WERI-Rb-1 (cell line): ENCODE measurements at regions not wholly inside any gene's neighbourhood (a gene's known extent, or its start where the extent isn't known, plus 50 kb on each side); places are given as distances from the start of the nearest gene placed in this dataset.

Source experiments
- DNase-seq: peaks from one replicate; pipeline ENCODE4 v3.0.0-alpha.2; 2020
- H3K27ac ChIP-seq: fragments of 250-450 bp; sonication (Bioruptor Pico); 2 replicates; pipeline ENCODE4 v1.5.1; 2020; ENCODE audit warnings: mild to moderate bottlenecking, moderate library complexity
- H3K27me3 ChIP-seq: fragments of 250-450 bp; sonication (Bioruptor Pico); 2 replicates; pipeline ENCODE4 v1.5.1; 2021; ENCODE audit warnings: mild to moderate bottlenecking, low read depth, moderate library complexity; ENCODE audit not compliant: insufficient read depth, severe bottlenecking
- H3K36me3 ChIP-seq: fragments of 250-450 bp; sonication (Bioruptor Pico); 2 replicates; pipeline ENCODE4 v1.5.1; 2020; ENCODE audit warnings: mild to moderate bottlenecking, moderate library complexity
- H3K4me3 ChIP-seq: 2 replicates; pipeline ENCODE4 v1.5.1; 2011; ENCODE audit warnings: low read depth, mild to moderate bottlenecking, control low read depth, low read length
- H3K9me3 ChIP-seq: fragments of 250-450 bp; sonication (Bioruptor Pico); 2 replicates; pipeline ENCODE4 v1.5.1; 2021; ENCODE audit warnings: mild to moderate bottlenecking, moderate library complexity; ENCODE audit not compliant: severe bottlenecking
- TF ChIP-seq, protein P1 (sequence below): IDR thresholded peaks from 2 replicates; pipeline ENCODE4 v1.5.1; 2011; ENCODE audit warnings: low read depth, mild to moderate bottlenecking, control low read depth, inconsistent platforms, low read length

DNA sequence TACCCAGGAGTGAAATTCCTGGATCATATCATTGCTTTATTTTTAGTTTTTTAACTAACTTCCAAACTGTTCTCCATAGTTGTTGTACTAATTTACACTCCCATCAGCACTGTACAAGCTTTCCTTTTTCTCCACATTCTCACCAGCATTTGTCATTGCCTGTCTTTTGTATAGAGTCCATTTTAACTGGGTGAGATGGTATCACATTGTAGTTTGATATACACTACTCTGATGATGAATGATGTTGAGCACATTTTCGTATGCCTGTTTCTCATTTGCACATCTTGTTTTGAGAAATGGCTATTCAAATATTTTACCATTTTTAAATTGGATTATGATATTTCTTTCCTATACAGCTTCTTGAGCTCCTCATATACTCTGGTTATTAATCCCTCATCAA lies 1586.6 kb downstream of the SI start:
- Histone ChIP-seq H3K27me3 (no peaks in the 10 kb centered on the region), H3K36me3 (no peaks in the 10 kb centered on the region), H3K27ac (no peak overlapping the region), H3K9me3 (no peaks in the 10 kb centered on the region), H3K4me3 (no peak overlapping the region)
- no peak for DNase-seq
- TF ChIP-seq, protein P1, sequence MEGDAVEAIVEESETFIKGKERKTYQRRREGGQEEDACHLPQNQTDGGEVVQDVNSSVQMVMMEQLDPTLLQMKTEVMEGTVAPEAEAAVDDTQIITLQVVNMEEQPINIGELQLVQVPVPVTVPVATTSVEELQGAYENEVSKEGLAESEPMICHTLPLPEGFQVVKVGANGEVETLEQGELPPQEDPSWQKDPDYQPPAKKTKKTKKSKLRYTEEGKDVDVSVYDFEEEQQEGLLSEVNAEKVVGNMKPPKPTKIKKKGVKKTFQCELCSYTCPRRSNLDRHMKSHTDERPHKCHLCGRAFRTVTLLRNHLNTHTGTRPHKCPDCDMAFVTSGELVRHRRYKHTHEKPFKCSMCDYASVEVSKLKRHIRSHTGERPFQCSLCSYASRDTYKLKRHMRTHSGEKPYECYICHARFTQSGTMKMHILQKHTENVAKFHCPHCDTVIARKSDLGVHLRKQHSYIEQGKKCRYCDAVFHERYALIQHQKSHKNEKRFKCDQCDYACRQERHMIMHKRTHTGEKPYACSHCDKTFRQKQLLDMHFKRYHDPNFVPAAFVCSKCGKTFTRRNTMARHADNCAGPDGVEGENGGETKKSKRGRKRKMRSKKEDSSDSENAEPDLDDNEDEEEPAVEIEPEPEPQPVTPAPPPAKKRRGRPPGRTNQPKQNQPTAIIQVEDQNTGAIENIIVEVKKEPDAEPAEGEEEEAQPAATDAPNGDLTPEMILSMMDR, result no peak

DNA sequence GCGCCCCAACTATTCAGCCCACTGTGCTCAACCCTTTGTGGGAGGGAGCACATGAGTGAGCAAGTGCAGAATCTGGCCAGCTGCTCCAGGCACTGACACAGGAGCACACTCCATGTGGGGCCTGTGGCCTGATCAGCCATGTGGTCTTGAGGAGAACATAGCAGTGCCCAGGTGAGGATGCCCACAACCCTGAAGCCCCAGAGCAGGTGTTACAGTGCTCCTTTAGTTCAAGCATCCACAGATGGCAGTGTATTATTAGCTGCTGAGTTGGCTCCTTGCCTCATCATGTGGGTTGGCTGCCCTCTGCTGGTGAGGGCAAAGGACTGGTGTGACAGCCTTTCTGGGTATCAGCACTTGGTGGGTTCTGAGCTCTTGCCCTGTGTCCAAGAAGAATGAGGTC lies 1588.2 kb downstream of the SI start:
- TF ChIP-seq, protein P1, result peak; percentile 86
- no peaks in the 10 kb centered on the region for H3K9me3 ChIP-seq
- H3K36me3 ChIP-seq, result no peaks in the 10 kb centered on the region
- H3K27ac ChIP-seq, result no peak overlapping the region
- H3K4me3 ChIP-seq, result no peak overlapping the region
- H3K27me3 ChIP-seq, result no peaks in the 10 kb centered on the region
- peak; percentile 80 for DNase-seq

DNA sequence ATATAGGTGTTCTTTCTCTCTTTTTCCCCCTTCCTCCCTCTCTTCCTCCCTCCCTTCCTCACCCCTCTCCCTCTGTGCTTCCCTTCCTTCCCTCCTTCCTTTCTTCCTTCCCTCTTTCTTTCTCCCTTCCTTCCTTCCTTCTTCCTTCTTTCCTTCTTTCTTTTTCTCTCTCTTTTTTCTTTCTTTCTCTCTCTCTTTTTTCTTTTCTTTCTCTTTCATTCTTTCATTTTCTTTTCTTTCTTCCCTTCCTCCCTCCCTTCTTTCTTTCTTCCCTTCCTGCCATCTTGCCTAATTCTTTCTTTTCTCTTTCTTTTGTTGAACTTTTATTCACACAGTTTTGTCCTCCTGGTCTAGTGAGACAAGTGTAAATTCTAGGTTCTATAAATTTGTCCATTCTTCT lies 1595.6 kb downstream of the SI start:
- DNase-seq, result no peak
- Histone ChIP-seq H3K9me3 (no peaks in the 10 kb centered on the region), H3K27me3 (no peaks in the 10 kb centered on the region), H3K4me3 (no peak overlapping the region), H3K36me3 (no peaks in the 10 kb centered on the region), H3K27ac (no peak overlapping the region)
- TF ChIP-seq, protein P1, result no peak

DNA sequence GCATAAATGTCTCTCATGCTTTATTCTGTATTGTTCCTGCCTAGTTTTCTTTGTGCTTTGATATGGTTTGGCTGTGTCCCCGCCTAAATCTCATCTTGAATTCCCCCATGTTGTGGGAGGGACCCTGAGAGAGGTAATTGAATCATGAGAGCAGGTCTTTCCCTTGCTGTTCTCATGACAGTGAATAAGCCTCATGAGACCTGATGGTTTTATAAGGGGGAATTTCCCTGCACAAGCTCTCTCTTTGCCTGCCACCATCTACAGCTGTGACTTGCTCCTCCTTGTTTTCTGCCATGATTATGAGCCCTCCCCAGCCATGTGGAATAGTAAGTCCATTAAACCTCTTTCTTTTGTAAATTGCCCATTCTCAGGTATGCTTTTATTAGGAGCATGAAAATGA lies 1596.6 kb downstream of the SI start:
- H3K4me3 ChIP-seq, result no peak overlapping the region
- H3K27ac ChIP-seq, result no peak overlapping the region
- no peak for DNase-seq
- no peaks in the 10 kb centered on the region for H3K36me3 ChIP-seq
- H3K27me3 ChIP-seq, result no peaks in the 10 kb centered on the region
- H3K9me3 ChIP-seq, result no peaks in the 10 kb centered on the region
- TF ChIP-seq, protein P1, result no peak

DNA sequence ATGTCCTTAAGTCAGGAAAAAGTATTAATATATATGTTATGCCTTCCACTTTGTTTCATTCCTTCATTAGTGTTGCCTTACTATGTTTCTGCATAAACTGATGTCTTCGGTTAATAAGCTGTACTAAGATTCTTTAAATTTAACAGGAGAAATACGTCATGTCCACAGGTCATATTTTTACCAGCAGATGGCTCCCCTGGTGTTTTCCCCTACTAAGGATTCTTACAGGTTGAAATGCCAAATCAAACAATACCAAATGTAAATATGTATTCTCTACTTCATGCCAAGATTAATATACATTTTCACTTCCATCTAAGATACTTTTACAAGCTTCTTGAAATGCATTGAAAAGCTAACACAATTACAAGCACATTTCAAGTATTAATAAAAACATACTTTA lies 1602.1 kb downstream of the SI start:
- TF ChIP-seq, protein P1, result no peak
- Histone ChIP-seq H3K9me3 (no peaks in the 10 kb centered on the region), H3K4me3 (no peak overlapping the region), H3K36me3 (no peaks in the 10 kb centered on the region), H3K27ac (no peak overlapping the region), H3K27me3 (no peaks in the 10 kb centered on the region)
- no peak for DNase-seq

DNA sequence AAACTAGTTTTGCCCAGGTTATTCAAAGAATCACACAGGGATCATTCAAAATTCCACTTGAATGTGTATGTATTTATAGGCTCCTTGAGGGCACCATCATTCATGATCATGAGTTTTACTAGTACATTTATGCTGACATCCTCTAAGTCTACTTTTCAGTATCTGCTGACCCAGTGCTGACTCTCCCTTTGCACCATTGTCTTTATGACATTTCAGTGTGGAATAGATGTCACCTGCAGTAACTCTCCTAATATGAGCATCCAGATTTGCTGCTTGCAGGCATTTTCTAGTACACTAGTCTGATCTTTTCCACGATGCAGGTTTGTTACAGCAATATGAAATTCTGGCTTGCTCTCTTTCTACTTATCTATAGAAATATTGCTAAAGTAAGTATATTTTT lies 1603.5 kb downstream of the SI start:
- Histone ChIP-seq H3K4me3 (no peak overlapping the region), H3K27me3 (no peaks in the 10 kb centered on the region), H3K27ac (no peak overlapping the region), H3K9me3 (no peaks in the 10 kb centered on the region), H3K36me3 (no peaks in the 10 kb centered on the region)
- DNase-seq, result no peak
- TF ChIP-seq, protein P1, result no peak
